ENCODE measurements at regions not wholly inside any gene's neighbourhood (a gene's known extent, or its start where the extent isn't known, plus 50 kb on each side); places are given as distances from the start of the nearest gene placed in this dataset.
A peak's percentile ranks its signal among the peaks of the same experiment; 100 is the strongest.

- no peak for DNase-seq
Observed at GRCh38 chr13:105240371-105240770, 1295.1 kb downstream of the EFNB2 start.

GRCh38 chr13:105232439-105232838, 1303.0 kb downstream of the EFNB2 start:
- DNase-seq: no peak

GRCh38 chr13:105232006-105232405, 1303.5 kb downstream of the EFNB2 start:
- DNase-seq: no peak

- no peak for DNase-seq
Observed at GRCh38 chr13:105231579-105231978, 1303.9 kb downstream of the EFNB2 start.

- no peak for DNase-seq
Observed at GRCh38 chr13:105220881-105221280, 1314.6 kb downstream of the EFNB2 start.

- no peak for DNase-seq
Observed at GRCh38 chr13:105220063-105220462, 1315.4 kb downstream of the EFNB2 start.

- DNase-seq: no peak
Observed at GRCh38 chr13:105219651-105220050, 1315.8 kb downstream of the EFNB2 start.

- DNase-seq: no peak
Observed at GRCh38 chr13:105213512-105213911, 1322.0 kb downstream of the EFNB2 start.

GRCh38 chr13:105207572-105208293, 1327.7 kb downstream of the EFNB2 start:
- DNase-seq: no peak

GRCh38 chr13:105202354-105202753, 1333.1 kb downstream of the EFNB2 start:
- peak; percentile 34 for DNase-seq

GRCh38 chr13:105201351-105201750, 1334.1 kb downstream of the EFNB2 start:
- DNase-seq: no peak

GRCh38 chr13:105200181-105200580, 1335.3 kb downstream of the EFNB2 start:
- no peak for DNase-seq

- DNase-seq: peak; percentile 1
Observed at GRCh38 chr13:105196052-105196451, 1339.4 kb downstream of the EFNB2 start.

- DNase-seq: no peak
Observed at GRCh38 chr13:105193026-105193425, 1342.4 kb downstream of the EFNB2 start.

GRCh38 chr13:105184201-105184600, 1351.3 kb downstream of the EFNB2 start:
- no peak for DNase-seq

GRCh38 chr13:105177265-105177900, 1358.1 kb downstream of the EFNB2 start:
- DNase-seq: no peak

GRCh38 chr13:105170438-105170837, 1365.0 kb downstream of the EFNB2 start:
- no peak for DNase-seq

GRCh38 chr13:105168295-105168694, 1367.2 kb downstream of the EFNB2 start:
- no peak for DNase-seq

GRCh38 chr13:105167385-105167784, 1368.1 kb downstream of the EFNB2 start:
- DNase-seq: no peak

GRCh38 chr13:105165449-105166125, 1369.9 kb downstream of the EFNB2 start:
- DNase-seq: no peak

GRCh38 chr13:105159841-105160240, 1375.6 kb downstream of the EFNB2 start:
- peak; percentile 49 for DNase-seq

GRCh38 chr13:105153611-105154010, 1381.9 kb downstream of the EFNB2 start:
- no peak for DNase-seq

- no peak for DNase-seq
Observed at GRCh38 chr13:105151639-105152038, 1383.8 kb downstream of the EFNB2 start.

GRCh38 chr13:105147461-105147860, 1388.0 kb downstream of the EFNB2 start:
- no peak for DNase-seq

Data from DMS53 (cell line).